HG03108 (cell line): ENCODE measurements at regions not wholly inside any gene's neighbourhood (a gene's known extent, or its start where the extent isn't known, plus 50 kb on each side); places are given as distances from the start of the nearest gene placed in this dataset.

Source experiments
- ATAC-seq: cut with Tn5 transposase; IDR thresholded peaks from one replicate; pipeline ENCODE4 v1.9.1; 2021; ENCODE audit warnings: moderate library complexity; ENCODE audit not compliant: unreplicated experiment

DNA sequence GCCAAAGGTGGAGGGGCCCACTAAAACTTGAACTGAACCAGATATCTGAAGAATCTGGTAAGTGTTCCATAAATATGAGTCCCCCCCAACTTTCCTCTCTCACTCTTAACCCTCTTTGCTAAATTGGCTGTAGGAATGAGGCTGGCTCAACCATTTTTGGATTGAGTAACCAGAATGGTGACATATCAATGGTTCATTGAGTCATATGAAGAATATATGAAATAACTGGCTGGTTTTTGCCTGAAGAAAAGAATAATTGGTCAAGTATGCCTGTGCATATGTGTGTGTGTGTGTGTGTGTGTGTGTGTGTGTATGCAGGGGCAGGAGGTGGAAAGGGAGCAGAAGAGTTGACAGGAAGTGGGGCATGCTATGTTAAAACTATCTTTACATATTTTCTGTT, 472.9 kb upstream of the THBS1 start:
- no peak for ATAC-seq

GRCh38 chr15:39110336-39110735, 470.5 kb upstream of the THBS1 start:
- no peak for ATAC-seq

DNA sequence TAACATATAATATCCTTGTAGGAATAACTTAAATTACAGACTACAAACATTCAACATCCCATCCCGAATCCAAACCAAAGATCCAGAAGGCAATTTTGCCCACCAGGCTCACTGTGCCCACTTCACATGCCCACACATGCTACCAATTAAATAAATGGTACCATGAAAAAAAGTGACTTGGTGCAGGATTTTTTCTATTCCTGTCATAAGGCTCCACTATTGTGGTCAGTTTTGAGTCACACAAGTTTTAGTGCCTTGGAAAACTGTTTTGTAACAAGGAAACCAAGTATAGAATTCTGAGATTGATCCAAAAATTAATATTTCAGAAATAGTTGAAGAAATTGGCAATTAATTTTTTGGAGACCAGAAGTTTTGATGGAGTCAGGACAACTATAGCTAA, 470.1 kb upstream of the THBS1 start:
- no peak for ATAC-seq

DNA sequence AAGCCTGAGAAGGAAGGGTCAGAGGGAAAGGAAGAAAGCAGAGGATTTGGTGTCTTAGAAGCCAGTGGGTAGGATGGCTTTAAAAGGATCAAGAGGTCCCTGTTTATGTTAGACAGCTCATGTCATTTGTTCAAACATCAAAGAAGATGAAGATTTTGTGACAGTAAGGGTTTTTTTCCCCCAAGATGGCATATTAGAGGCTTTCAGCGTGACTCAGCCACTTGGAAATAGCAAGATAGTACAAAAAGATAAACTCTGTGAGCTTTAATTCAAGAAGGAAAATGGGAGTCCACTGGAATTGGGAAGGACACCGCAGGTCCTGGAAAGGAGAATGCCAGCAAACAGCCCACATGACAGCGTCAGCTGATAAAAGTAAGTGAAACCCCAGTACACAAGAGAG, 467.1 kb upstream of the THBS1 start:
- no peak for ATAC-seq

GRCh38 chr15:39114690-39115378, 466.0 kb upstream of the THBS1 start:
- ATAC-seq = no peak

GRCh38 chr15:39115379-39116057, 465.4 kb upstream of the THBS1 start:
- ATAC-seq = no peak

- ATAC-seq = no peak
These were observed 462.4 kb upstream of the THBS1 start for GRCh38 chr15:39118510-39118909.

DNA sequence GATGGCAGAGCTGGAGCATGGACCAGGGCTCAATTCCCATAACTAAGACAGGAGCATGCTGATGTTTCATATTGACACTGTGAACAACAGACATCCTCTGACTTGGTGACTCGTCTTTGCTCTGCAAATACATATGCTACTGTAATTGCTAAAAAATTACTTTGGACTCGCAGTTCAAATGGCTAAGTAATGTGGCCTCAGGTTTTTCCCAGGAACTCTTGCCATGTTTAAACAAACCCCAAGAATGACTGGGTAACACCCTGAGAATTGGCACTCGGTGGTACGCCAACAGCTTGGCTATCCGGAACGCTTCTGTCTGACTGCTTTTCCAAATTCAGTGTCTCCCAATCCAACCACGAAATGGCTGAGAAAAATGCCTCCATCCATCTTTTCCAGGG, 456.7 kb upstream of the THBS1 start:
- ATAC-seq = no peak

DNA sequence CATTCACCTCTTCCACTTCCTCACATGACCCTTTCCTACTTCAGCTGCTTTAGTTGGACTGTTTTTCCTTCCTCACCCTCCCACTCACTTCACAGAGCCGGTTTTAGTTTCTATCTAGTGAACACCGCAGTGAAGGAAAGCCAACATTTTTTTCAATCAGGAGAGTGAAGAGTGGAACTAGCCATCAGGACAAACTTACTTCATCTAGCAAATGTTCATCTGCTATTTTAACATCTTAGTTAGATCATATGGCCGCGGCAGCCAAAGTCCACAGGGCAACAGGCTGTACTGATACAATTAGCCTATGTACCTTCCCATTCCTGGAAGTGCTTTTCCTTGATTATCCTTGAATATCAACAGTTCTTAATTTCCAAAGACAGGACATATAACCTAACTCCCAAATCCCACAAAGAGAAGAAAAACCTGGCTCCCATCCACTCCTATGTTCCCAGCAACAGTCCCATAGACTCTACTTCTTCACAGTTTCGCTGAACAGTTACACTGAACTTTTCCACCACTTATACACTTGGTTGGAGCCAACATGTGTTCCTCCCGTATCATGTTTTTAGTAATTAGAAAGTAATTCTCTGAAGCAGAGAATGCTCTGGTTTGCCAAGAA, 456.2 kb upstream of the THBS1 start:
- no peak for ATAC-seq

DNA sequence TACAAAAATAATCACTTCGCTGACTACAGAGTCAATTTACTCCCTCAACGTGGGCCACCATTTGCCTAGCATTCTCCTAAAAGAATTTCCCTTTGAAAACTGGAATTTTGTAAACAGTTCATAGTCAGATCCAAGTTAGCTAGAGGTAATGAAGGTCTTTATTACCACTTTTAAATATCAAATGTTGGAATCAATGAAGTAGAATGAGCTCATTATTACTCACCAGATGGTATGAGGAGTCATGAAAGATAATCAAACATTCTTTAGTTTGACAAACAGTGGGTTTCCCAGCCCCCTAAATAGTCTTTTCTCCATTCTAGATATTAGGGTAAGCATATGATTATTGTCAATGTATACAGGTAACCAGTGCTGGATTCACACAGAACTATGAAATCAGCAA, 455.7 kb upstream of the THBS1 start:
- ATAC-seq = no peak

- ATAC-seq = no peak
These were observed 455.0 kb upstream of the THBS1 start for GRCh38 chr15:39125904-39126303.

DNA sequence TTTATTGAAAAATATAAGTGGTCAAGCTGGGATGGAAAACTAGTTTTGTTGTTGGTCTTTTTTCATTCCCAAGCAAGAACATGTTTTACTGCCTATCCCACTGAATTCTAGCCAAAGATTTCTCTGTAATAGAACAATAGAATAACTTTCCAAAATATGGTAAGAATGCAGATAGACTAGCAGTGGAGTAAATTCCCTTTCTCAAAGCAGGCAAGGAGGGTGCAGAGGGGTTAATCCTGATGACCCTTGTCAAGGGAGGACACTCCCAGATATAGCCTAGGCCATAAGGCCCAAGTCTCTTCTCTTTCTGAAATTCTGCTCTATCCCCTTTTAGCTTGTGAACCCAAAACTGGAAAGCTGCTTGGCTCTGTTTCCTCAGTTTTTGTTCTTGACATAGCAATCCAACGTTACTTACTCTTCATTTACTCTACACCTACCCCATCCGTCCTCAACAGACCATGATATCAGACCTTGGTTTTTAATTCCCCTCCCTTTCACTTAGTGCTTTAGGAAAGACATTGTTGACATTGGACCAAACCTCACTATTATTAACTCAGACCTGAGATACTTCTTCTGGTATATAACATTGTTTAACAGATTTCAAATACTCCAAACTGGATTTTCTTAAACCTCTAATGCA, 453.6 kb upstream of the THBS1 start:
- ATAC-seq = no peak

DNA sequence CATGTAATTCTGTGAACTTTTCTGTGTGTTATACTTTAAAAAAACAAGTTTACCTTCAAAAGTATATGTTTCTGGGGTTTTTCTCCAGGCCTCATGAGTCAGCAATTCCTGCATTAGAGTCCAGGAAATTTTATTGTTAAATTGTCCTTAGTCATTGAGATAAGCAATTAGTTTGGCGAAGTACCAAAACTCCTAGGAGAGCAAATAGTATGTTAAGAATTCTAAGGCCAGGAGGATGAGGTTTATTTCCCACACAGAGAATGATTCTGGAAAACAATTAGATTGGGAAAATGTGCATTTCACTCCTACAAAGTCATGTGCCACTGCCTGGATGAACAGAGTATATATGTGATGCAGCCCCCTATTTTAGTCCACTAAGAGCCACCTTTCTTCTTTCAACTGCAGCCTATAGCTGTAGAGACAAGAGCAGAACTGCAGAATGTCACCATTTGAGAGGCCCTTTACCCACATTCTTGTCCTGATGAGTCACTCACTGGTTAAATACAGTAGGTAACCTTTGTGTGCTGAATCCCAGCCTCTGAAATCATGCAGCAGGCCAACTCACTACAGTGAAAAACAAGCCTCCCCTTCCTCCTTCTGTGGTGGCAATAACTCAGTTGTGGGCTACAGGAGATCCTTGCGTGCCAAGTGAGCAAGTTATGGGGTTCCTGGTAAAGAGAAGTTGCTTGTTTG, 452.8 kb upstream of the THBS1 start:
- no peak for ATAC-seq

DNA sequence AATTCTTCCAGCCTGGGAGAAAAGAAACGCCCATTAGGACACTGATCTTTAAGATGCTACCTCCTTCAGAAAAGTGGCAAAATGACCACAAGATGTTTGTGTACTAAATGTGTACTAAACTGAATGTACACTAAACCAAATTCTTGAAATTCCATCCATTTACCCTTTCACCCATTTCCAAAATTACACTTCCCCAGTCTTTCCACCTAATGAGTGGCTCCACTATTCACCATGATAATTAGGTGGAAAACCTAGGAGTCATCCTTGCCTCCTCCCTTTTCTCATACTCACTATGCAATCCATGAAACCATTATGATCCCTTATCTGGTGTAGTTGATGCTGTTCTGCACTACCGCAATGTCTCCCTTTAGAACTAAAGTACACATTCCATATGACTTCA, 452.1 kb upstream of the THBS1 start:
- ATAC-seq = no peak

DNA sequence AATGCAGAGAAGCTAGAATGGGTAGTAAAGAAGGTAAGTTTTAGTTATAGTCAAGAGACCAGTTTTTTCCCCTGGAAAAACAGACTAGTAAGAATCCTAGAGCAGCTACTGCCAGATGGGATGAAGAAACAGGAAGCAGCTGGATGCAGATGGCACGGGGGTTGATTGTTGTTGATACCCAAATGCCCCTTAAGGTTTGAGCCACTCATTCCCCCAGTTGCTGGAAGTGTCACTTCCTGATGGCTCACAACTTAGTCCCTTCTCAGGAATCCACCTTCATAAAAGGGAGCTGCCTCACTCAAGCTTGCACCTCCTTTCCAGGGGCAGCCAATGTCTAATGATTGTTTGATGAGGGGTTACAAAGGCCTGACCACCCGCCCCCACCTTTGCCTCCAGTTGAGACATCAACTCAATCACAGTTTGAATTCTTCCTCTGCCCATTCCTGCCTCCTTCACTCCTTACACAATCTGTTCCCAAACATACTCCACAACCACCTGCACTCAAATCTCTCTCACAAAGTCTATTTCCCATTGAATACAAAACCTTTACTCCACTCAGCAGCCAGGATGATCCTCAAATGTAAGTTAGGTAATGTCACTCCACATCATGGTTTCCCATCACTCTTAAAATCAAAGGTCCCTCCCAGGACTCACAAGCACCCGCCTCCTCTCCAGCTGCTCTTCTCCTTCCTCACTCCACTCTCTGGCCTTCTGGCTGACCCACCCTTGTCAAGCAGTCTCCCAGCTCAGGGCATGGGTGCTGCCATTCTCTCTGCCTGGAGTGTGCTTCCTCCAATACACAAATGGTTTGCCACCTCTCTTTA, 450.1 kb upstream of the THBS1 start:
- ATAC-seq = no peak

GRCh38 chr15:39131609-39132008, 449.3 kb upstream of the THBS1 start:
- ATAC-seq = no peak

- no peak for ATAC-seq
These were observed 448.8 kb upstream of the THBS1 start for GRCh38 chr15:39132070-39132469.

- no peak for ATAC-seq
These were observed 447.8 kb upstream of the THBS1 start for GRCh38 chr15:39132954-39133600.

GRCh38 chr15:39134282-39134681, 446.6 kb upstream of the THBS1 start:
- no peak for ATAC-seq

- no peak for ATAC-seq
These were observed 444.9 kb upstream of the THBS1 start for GRCh38 chr15:39135989-39136388.
